Muscle layer of duodenum (tissue), 2 donors: ENCODE measurements at regions not wholly inside any gene's neighbourhood (a gene's known extent, or its start where the extent isn't known, plus 50 kb on each side); places are given as distances from the start of the nearest gene placed in this dataset.
"Not testable (repeated sequence)": the region's sequence is repeated elsewhere in the genome, so short reads cannot be mapped to it uniquely, and the experiment has no call there.

Source experiments
- H3K27ac ChIP-seq: one replicate; pipeline ENCODE4 v1.7.0; 2013; ENCODE audit warnings: mild to moderate bottlenecking, low read length
- H3K27me3 ChIP-seq: one replicate; pipeline ENCODE4 v1.7.0; 2013; ENCODE audit warnings: low read depth, mild to moderate bottlenecking, control low read depth, low read length
- H3K36me3 ChIP-seq, 2 donors: one replicate each; pipeline ENCODE4 v1.7.0; 2013; ENCODE audit warnings: low read length in 2 of 2, control low read depth in 1 of 2, mild to moderate bottlenecking in 1 of 2; ENCODE audit not compliant: insufficient read depth in 2 of 2, control insufficient read depth in 1 of 2
- H3K4me1 ChIP-seq, 2 donors: one replicate each; pipeline ENCODE4 v1.7.0; 2013; ENCODE audit warnings: low read length in 2 of 2, mild to moderate bottlenecking in 2 of 2, control low read depth in 1 of 2, moderate library complexity in 1 of 2; ENCODE audit not compliant: insufficient read depth in 2 of 2, control insufficient read depth in 1 of 2
- H3K4me3 ChIP-seq, 2 donors: one replicate each; pipeline ENCODE4 v1.7.0; 2013; ENCODE audit warnings: low read length in 2 of 2, low read depth in 1 of 2, mild to moderate bottlenecking in 1 of 2
- H3K9me3 ChIP-seq, 2 donors: one replicate each; pipeline ENCODE4 v1.7.0; 2013; ENCODE audit warnings: low read length in 2 of 2, control low read depth in 1 of 2, mild to moderate bottlenecking in 1 of 2; ENCODE audit not compliant: control insufficient read depth in 1 of 2
- donor health status: healthy.

- H3K4me1 ChIP-seq = no peaks in the 10 kb centered on the region
- H3K36me3 ChIP-seq = no peaks in the 10 kb centered on the region
- H3K27me3 ChIP-seq = no peaks in the 10 kb centered on the region
- no peaks in the 10 kb centered on the region for H3K9me3 ChIP-seq
- H3K4me3 ChIP-seq = no peak overlapping the region
- H3K27ac ChIP-seq = no peak overlapping the region
Measured at GRCh38 chr1:189628857-189629256, 848.8 kb downstream of the BRINP3 start.

GRCh38 chr1:189633658-189634057, 844.0 kb downstream of the BRINP3 start:
- Histone ChIP-seq H3K4me1 (no peaks in the 10 kb centered on the region), H3K9me3 (no peaks in the 10 kb centered on the region), H3K4me3 (no peak overlapping the region), H3K27me3 (no peaks in the 10 kb centered on the region), H3K27ac (no peak overlapping the region), H3K36me3 (no peaks in the 10 kb centered on the region)

GRCh38 chr1:189637041-189637440, 840.6 kb downstream of the BRINP3 start:
- Histone ChIP-seq H3K4me1 (no peaks in the 10 kb centered on the region), H3K36me3 (no peaks in the 10 kb centered on the region), H3K27ac (no peak overlapping the region), H3K9me3 (no peaks in the 10 kb centered on the region), H3K27me3 (no peaks in the 10 kb centered on the region), H3K4me3 (no peak overlapping the region)

- not testable (repeated sequence) for H3K9me3 ChIP-seq, H3K36me3 ChIP-seq, H3K4me1 ChIP-seq, H3K4me3 ChIP-seq, H3K27me3 ChIP-seq, H3K27ac ChIP-seq
Measured at GRCh38 chr1:189644156-189644555, 833.5 kb downstream of the BRINP3 start.

- no peaks in the 10 kb centered on the region for H3K4me1 ChIP-seq
- no peaks in the 10 kb centered on the region for H3K36me3 ChIP-seq
- no peaks in the 10 kb centered on the region for H3K9me3 ChIP-seq
- H3K27me3 ChIP-seq = no peaks in the 10 kb centered on the region
- H3K27ac ChIP-seq = no peak overlapping the region
- H3K4me3 ChIP-seq = no peak overlapping the region
Measured at GRCh38 chr1:189644970-189645369, 832.7 kb downstream of the BRINP3 start.

GRCh38 chr1:189646066-189646465, 831.6 kb downstream of the BRINP3 start:
- Histone ChIP-seq H3K27ac (no peak overlapping the region), H3K36me3 (no peaks in the 10 kb centered on the region), H3K4me1 (no peaks in the 10 kb centered on the region), H3K9me3 (no peaks in the 10 kb centered on the region), H3K4me3 (no peak overlapping the region), H3K27me3 (no peaks in the 10 kb centered on the region)

- no peaks in the 10 kb centered on the region for H3K4me1 ChIP-seq
- H3K27ac ChIP-seq = no peak overlapping the region
- H3K4me3 ChIP-seq = no peak overlapping the region
- H3K36me3 ChIP-seq = no peaks in the 10 kb centered on the region
- H3K27me3 ChIP-seq = no peaks in the 10 kb centered on the region
- H3K9me3 ChIP-seq = no peaks in the 10 kb centered on the region
Measured at GRCh38 chr1:189654906-189655305, 822.8 kb downstream of the BRINP3 start.

- Histone ChIP-seq H3K36me3 (no peaks in the 10 kb centered on the region), H3K4me1 (no peaks in the 10 kb centered on the region), H3K27ac (no peak overlapping the region), H3K27me3 (no peaks in the 10 kb centered on the region), H3K4me3 (no peak overlapping the region), H3K9me3 (no peaks in the 10 kb centered on the region)
Measured at GRCh38 chr1:189656628-189657530, 820.8 kb downstream of the BRINP3 start.

GRCh38 chr1:189657715-189658114, 819.9 kb downstream of the BRINP3 start:
- Histone ChIP-seq H3K36me3 (no peaks in the 10 kb centered on the region), H3K4me1 (no peaks in the 10 kb centered on the region), H3K27ac (no peak overlapping the region), H3K4me3 (no peak overlapping the region), H3K9me3 (no peaks in the 10 kb centered on the region), H3K27me3 (no peaks in the 10 kb centered on the region)

GRCh38 chr1:189658381-189658780, 819.3 kb downstream of the BRINP3 start:
- no peaks in the 10 kb centered on the region for H3K36me3 ChIP-seq
- H3K27ac ChIP-seq = no peak overlapping the region
- no peak overlapping the region for H3K4me3 ChIP-seq
- no peaks in the 10 kb centered on the region for H3K27me3 ChIP-seq
- no peaks in the 10 kb centered on the region for H3K4me1 ChIP-seq
- no peaks in the 10 kb centered on the region for H3K9me3 ChIP-seq

GRCh38 chr1:189659731-189660130, 817.9 kb downstream of the BRINP3 start:
- no peaks in the 10 kb centered on the region for H3K27me3 ChIP-seq
- no peaks in the 10 kb centered on the region for H3K9me3 ChIP-seq
- no peaks in the 10 kb centered on the region for H3K36me3 ChIP-seq
- no peak overlapping the region for H3K4me3 ChIP-seq
- H3K4me1 ChIP-seq = no peaks in the 10 kb centered on the region
- no peak overlapping the region for H3K27ac ChIP-seq

GRCh38 chr1:189662190-189662589, 815.5 kb downstream of the BRINP3 start:
- Histone ChIP-seq H3K4me3 (no peak overlapping the region), H3K4me1 (no peaks in the 10 kb centered on the region), H3K9me3 (no peaks in the 10 kb centered on the region), H3K27ac (no peak overlapping the region), H3K27me3 (no peaks in the 10 kb centered on the region), H3K36me3 (no peaks in the 10 kb centered on the region)
